GM23338 (cell line): ENCODE measurements at regions not wholly inside any gene's neighbourhood (a gene's known extent, or its start where the extent isn't known, plus 50 kb on each side); places are given as distances from the start of the nearest gene placed in this dataset.

ENCODE experiments used
- NANOG ChIP-seq: IDR thresholded peaks from 2 replicates; pipeline ENCODE4 v1.6.1; 2016; ENCODE audit warnings: antibody characterized with exemption, borderline replicate concordance
- REST ChIP-seq: IDR thresholded peaks from one replicate; pipeline ENCODE4 v1.6.1; 2018; ENCODE audit warnings: antibody characterized with exemption; ENCODE audit not compliant: unreplicated experiment

GRCh38 chr5:8399471-8399870 lies 530.5 kb downstream of the MTRR start:
- TF ChIP-seq NANOG, result no peak
- TF ChIP-seq REST, result no peak
